ENCODE measurements at regions not wholly inside any gene's neighbourhood (a gene's known extent, or its start where the extent isn't known, plus 50 kb on each side); places are given as distances from the start of the nearest gene placed in this dataset.

DNA sequence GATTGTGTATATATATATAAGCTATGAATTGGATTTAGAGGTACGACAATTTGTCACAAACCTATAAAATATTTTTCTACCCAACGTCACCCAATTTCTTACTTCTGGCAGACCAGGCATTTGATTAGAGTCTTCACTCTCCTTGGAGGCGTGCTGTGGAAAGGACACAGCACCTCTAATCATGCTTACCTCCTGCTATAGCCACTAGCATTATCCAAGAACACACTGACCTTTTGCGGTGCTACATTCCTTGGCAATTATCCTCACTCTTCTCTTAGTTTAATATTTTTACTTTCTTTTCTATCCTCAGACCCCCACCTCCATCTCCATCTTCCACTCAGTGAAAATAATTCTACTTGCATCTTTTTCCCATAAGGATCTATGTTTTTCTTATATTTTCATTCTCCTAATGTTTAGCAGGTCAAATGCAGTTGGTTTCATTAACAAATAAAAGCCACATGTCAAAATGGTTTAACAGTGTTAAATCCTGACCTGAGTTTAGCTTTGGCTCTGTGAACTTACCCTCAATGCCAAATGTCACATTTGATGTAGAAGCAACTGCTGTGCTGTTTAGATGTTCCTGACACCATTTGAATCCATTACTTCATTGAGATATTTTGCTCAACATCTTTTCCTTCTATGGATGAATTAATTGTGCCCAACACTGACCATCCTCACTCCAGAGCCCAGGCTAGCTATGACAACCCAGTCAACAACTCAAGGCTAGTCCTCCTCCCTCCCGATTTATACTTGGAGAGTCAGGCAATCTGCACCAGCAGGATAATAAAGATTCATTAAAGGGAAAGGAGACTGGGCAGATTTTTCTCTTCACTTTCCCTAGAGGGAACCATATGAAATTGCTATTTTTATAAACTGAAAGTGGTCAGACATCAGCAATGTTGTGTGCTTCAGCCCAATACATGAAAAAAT is 240.5 kb downstream of the MREG start:
- H3K9me3 ChIP-seq (ENCODE audit: control insufficient read depth, insufficient read depth, low read length) = no peaks in the 10 kb centered on the region
- no peaks in the 10 kb centered on the region for H3K36me3 ChIP-seq (ENCODE audit: control insufficient read depth, insufficient read depth, low read length)
- no peak overlapping the region for H3K4me3 ChIP-seq (ENCODE audit: low read length)
- H3K4me1 ChIP-seq (ENCODE audit: control insufficient read depth, insufficient read depth, low read length) = no peaks in the 10 kb centered on the region
- no CpG with 5 or more reads among the region's 5 CpGs for WGBS (ENCODE audit: insufficient coverage, insufficient read length)
- no peak for DNase-seq (ENCODE audit: low read depth, low spot score)
- H3K27ac ChIP-seq (ENCODE audit: low read length) = no peak overlapping the region
- H3K27me3 ChIP-seq (ENCODE audit: control insufficient read depth, insufficient read depth, low read length) = no peaks in the 10 kb centered on the region

DNA sequence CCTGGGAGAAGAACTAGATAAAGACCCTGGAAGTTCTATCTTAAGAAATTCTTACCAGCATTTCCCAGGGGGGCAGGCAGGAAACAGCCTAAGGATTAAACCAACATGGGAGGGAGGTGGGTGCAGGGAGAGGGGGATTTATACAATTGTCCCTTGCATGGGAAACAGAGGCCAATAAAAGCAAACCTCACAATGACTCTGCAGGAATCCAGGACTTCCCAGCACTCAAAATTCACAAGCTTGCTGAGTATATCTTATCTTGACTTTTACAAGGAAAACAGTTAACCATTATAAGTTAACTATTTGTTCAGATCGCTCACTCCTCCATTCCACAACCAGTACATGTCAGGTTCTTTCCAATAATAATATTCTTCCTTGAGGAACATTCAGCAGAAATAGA is 241.3 kb downstream of the MREG start:
- Histone ChIP-seq H3K9me3 (ENCODE audit: control insufficient read depth, insufficient read depth, low read length) (no peaks in the 10 kb centered on the region), H3K4me3 (ENCODE audit: low read length) (no peak overlapping the region), H3K27ac (ENCODE audit: low read length) (no peak overlapping the region), H3K4me1 (ENCODE audit: control insufficient read depth, insufficient read depth, low read length) (no peaks in the 10 kb centered on the region), H3K36me3 (ENCODE audit: control insufficient read depth, insufficient read depth, low read length) (no peaks in the 10 kb centered on the region), H3K27me3 (ENCODE audit: control insufficient read depth, insufficient read depth, low read length) (no peaks in the 10 kb centered on the region)
- WGBS (ENCODE audit: insufficient coverage, insufficient read length) = no CpG with 5 or more reads among the region's 1 CpG
- DNase-seq (ENCODE audit: low read depth, low spot score) = no peak

DNA sequence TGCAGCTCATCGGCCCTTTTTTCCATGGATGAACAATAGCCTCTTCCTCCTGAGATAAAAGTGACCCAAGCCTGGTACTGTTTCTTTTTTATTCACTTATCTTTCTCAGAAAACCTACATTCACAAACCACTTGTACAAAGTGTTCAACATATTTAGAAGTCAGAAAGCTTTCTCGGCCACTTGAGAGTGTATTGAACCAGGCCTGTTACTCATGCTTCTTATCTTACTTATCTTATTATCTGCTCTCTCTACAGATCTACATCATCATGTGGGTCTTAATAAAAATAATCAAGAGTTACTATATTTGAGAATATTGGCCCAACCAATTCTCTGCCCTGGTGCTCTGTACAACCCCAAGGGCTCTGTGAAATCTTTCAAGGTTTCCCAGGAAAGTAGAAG is 242.1 kb downstream of the MREG start:
- no peaks in the 10 kb centered on the region for H3K36me3 ChIP-seq (ENCODE audit: control insufficient read depth, insufficient read depth, low read length)
- no peaks in the 10 kb centered on the region for H3K9me3 ChIP-seq (ENCODE audit: control insufficient read depth, insufficient read depth, low read length)
- no CpG with 5 or more reads among the region's 2 CpGs for WGBS (ENCODE audit: insufficient coverage, insufficient read length)
- no peaks in the 10 kb centered on the region for H3K27me3 ChIP-seq (ENCODE audit: control insufficient read depth, insufficient read depth, low read length)
- H3K27ac ChIP-seq (ENCODE audit: low read length) = no peak overlapping the region
- DNase-seq (ENCODE audit: low read depth, low spot score) = no peak
- no peak overlapping the region for H3K4me3 ChIP-seq (ENCODE audit: low read length)
- H3K4me1 ChIP-seq (ENCODE audit: control insufficient read depth, insufficient read depth, low read length) = no peaks in the 10 kb centered on the region

DNA sequence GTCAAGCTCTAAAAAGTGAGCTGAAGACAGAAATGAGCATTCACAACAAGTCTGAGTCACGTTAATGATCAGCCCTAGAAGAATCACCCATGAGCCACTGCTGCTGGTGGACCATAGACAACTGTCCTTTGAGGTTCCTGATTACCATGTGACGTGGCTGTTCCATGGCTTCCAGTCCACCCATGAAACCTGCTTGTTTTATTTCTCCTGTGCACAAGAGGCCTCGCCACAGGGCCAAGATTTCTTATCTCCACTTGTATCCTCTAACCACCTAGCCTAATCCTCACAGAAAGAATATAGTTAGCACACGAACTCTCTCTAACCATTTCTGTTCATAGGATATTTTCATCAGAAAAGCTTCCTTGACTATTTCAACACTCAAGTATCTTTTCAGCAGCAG is 242.7 kb downstream of the MREG start:
- no CpG with 5 or more reads among the region's 4 CpGs for WGBS (ENCODE audit: insufficient coverage, insufficient read length)

DNA sequence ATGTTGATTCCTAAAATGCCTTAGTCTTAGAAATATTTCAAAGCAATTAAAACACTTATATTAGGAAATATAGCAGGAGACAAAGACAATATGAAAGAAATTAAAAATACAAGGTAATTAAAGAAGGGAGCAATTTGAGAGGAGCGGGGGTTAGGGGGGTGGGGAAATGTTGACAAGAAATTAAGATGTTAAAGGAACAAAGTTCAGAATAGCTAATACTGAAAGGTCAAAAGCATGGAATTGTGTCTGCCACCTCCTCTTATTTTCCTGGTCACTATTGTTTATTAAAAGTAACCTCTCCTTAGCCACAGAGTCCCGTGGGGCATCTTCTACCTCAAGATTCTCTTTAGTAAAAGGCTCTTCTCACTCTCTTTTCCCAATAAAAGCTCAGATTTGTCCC is 244.1 kb downstream of the MREG start:
- WGBS (ENCODE audit: insufficient coverage, insufficient read length) = 100% methylated on average over 1 of the region's 2 CpGs
- Histone ChIP-seq H3K27me3 (ENCODE audit: control insufficient read depth, insufficient read depth, low read length) (no peaks in the 10 kb centered on the region), H3K4me1 (ENCODE audit: control insufficient read depth, insufficient read depth, low read length) (no peaks in the 10 kb centered on the region), H3K4me3 (ENCODE audit: low read length) (no peak overlapping the region), H3K9me3 (ENCODE audit: control insufficient read depth, insufficient read depth, low read length) (no peaks in the 10 kb centered on the region), H3K27ac (ENCODE audit: low read length) (no peak overlapping the region), H3K36me3 (ENCODE audit: control insufficient read depth, insufficient read depth, low read length) (no peaks in the 10 kb centered on the region)
- no peak for DNase-seq (ENCODE audit: low read depth, low spot score)

More for the DNA sequence above, 242.7 kb downstream of the MREG start:
- Histone ChIP-seq H3K27ac (ENCODE audit: low read length) (no peak overlapping the region), H3K36me3 (ENCODE audit: control insufficient read depth, insufficient read depth, low read length) (no peaks in the 10 kb centered on the region), H3K4me1 (ENCODE audit: control insufficient read depth, insufficient read depth, low read length) (no peaks in the 10 kb centered on the region), H3K27me3 (ENCODE audit: control insufficient read depth, insufficient read depth, low read length) (no peaks in the 10 kb centered on the region), H3K4me3 (ENCODE audit: low read length) (no peak overlapping the region), H3K9me3 (ENCODE audit: control insufficient read depth, insufficient read depth, low read length) (no peaks in the 10 kb centered on the region)
- no peak for DNase-seq (ENCODE audit: low read depth, low spot score)

DNA sequence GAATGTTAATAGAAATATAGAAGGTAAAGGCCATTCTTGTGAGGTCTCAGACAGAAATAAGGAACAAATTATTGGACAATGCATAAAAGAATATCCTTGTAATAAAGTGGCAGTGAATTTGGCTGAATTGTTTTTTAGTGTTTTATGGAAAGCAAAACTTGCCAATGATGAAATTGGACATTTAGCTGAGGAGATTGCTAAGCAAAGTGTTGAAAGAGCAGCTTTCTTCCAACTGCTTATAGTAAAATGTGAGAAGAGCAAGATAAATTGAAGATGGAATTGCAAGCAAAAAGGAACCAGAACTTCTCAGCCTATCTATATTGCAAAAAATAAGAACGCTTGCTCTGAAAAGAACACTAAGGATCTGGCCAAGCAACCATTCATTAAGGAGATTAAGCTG is 245.7 kb downstream of the MREG start:
- no peak overlapping the region for H3K4me3 ChIP-seq (ENCODE audit: low read length)
- no peaks in the 10 kb centered on the region for H3K4me1 ChIP-seq (ENCODE audit: control insufficient read depth, insufficient read depth, low read length)
- no peak overlapping the region for H3K27ac ChIP-seq (ENCODE audit: low read length)
- no peaks in the 10 kb centered on the region for H3K27me3 ChIP-seq (ENCODE audit: control insufficient read depth, insufficient read depth, low read length)
- no peaks in the 10 kb centered on the region for H3K36me3 ChIP-seq (ENCODE audit: control insufficient read depth, insufficient read depth, low read length)
- no CpG with 5 or more reads among the region's 1 CpG for WGBS (ENCODE audit: insufficient coverage, insufficient read length)
- no peak for DNase-seq (ENCODE audit: low read depth, low spot score)
- no peaks in the 10 kb centered on the region for H3K9me3 ChIP-seq (ENCODE audit: control insufficient read depth, insufficient read depth, low read length)

DNA sequence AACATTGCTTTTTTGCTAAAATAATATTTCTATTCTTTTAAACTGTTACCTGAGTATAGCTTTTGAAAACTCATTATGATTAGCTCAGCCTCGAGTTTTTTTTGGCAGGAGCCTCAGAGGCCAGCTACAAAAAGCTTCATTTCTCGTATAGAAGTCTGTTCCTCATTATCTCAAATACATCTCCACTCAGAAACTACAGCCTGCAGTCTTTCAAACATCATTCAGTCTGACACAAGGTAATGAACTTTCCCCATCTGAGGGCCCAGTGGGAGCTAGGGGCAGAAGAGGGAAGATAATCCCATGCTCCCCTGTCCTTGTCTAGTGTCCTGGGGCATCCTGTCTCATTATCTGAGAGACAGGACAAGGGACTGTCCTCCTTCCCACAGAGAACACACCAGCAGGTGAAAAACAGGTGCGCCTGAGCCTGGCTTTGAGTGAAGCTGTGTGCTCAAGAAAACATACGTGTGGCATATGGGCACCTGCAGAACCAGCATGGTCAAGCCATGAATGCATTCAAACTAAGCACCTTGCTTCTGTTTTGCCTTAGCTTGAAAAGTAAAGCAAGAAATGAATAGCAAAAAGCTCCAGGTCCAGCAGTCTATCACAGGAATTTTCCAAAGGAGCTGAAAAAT is 247.5 kb downstream of the MREG start:
- Histone ChIP-seq H3K9me3 (ENCODE audit: control insufficient read depth, insufficient read depth, low read length) (no peaks in the 10 kb centered on the region), H3K4me3 (ENCODE audit: low read length) (no peak overlapping the region), H3K27ac (ENCODE audit: low read length) (no peak overlapping the region), H3K27me3 (ENCODE audit: control insufficient read depth, insufficient read depth, low read length) (no peaks in the 10 kb centered on the region), H3K36me3 (ENCODE audit: control insufficient read depth, insufficient read depth, low read length) (no peaks in the 10 kb centered on the region), H3K4me1 (ENCODE audit: control insufficient read depth, insufficient read depth, low read length) (no peaks in the 10 kb centered on the region)
- no peak for DNase-seq (ENCODE audit: low read depth, low spot score)
- no CpG with 5 or more reads among the region's 4 CpGs for WGBS (ENCODE audit: insufficient coverage, insufficient read length)

DNA sequence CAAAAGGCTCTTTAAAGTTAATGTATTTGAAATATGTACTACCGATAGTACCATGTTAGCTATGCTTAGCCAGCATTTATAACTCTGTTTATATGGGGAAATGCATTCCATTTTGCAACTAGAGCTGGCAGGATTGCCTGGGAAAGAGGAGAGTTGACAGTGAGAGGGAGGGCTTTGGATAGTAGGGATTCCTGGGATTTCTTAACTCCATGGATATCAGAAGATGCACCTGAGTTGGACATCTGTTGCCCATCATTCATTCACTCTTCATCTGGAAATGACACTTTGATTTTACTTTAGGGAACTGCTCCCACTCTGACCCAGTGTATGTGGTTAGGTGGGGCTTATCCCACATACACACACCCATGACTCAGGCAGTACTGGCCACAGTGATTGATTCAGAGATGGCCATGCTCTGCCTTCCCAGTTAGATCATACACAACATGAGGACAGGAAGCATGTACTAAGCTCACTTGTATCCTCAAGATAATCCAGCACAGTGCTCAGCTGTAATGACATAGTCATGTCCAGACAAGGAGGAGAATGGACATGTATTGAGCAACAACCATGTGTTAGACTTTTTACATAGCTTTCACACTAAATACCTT is 248.8 kb downstream of the MREG start:
- Histone ChIP-seq H3K9me3 (ENCODE audit: control insufficient read depth, insufficient read depth, low read length) (no peaks in the 10 kb centered on the region), H3K27ac (ENCODE audit: low read length) (no peak overlapping the region), H3K4me1 (ENCODE audit: control insufficient read depth, insufficient read depth, low read length) (no peaks in the 10 kb centered on the region), H3K4me3 (ENCODE audit: low read length) (no peak overlapping the region), H3K36me3 (ENCODE audit: control insufficient read depth, insufficient read depth, low read length) (no peaks in the 10 kb centered on the region), H3K27me3 (ENCODE audit: control insufficient read depth, insufficient read depth, low read length) (no peaks in the 10 kb centered on the region)
- no CpG with 5 or more reads among the region's 1 CpG for WGBS (ENCODE audit: insufficient coverage, insufficient read length)
- DNase-seq (ENCODE audit: low read depth, low spot score) = no peak

DNA sequence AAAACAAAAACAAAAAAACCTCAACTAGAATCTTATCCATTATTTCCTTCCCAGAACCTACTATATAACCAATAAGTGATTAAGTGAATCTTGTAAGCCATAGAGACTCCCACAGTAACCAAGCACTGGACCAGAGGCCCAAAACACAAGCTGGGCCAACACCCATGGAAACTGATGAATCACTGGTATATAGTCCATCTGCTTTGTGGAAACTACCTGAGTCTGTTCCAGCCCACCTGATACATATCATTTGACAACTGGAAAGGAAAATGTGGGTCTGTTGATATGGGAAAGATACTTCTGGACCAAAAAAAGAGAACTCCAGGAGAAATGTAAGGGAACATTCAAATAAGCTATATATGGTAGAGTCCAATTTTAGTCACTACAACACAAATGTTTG is 252.8 kb downstream of the MREG start:
- Histone ChIP-seq H3K4me3 (ENCODE audit: low read length) (no peak overlapping the region), H3K27ac (ENCODE audit: low read length) (no peak overlapping the region), H3K36me3 (ENCODE audit: control insufficient read depth, insufficient read depth, low read length) (no peaks in the 10 kb centered on the region), H3K27me3 (ENCODE audit: control insufficient read depth, insufficient read depth, low read length) (no peaks in the 10 kb centered on the region), H3K9me3 (ENCODE audit: control insufficient read depth, insufficient read depth, low read length) (no peaks in the 10 kb centered on the region), H3K4me1 (ENCODE audit: control insufficient read depth, insufficient read depth, low read length) (no peaks in the 10 kb centered on the region)
- no peak for DNase-seq (ENCODE audit: low read depth, low spot score)

DNA sequence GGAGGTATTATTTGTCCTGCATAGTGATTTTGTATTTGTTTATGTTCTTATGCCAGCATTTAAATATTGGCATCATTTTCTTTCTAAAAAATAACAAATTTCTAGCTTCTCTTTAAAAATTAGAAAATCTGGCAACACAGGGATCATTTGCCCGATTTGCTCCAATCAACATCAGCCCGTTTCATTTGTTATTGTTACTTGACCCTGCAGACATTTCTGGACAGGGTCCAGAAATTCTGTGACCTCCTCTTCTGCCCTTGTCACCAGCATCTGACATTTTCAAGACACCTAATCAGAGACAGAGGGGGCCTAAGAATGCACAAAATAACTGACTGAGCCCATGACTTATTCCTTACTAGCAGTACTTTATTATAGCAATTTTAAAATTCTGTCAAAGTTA is 253.3 kb downstream of the MREG start:
- Histone ChIP-seq H3K4me1 (ENCODE audit: control insufficient read depth, insufficient read depth, low read length) (no peaks in the 10 kb centered on the region), H3K36me3 (ENCODE audit: control insufficient read depth, insufficient read depth, low read length) (no peaks in the 10 kb centered on the region), H3K27ac (ENCODE audit: low read length) (no peak overlapping the region), H3K4me3 (ENCODE audit: low read length) (no peak overlapping the region), H3K9me3 (ENCODE audit: control insufficient read depth, insufficient read depth, low read length) (no peaks in the 10 kb centered on the region), H3K27me3 (ENCODE audit: control insufficient read depth, insufficient read depth, low read length) (no peaks in the 10 kb centered on the region)
- WGBS (ENCODE audit: insufficient coverage, insufficient read length) = no CpG with 5 or more reads among the region's 2 CpGs
- DNase-seq (ENCODE audit: low read depth, low spot score) = no peak

All from iPS DF 6.9 (cell line).